ENCODE measurements at regions not wholly inside any gene's neighbourhood (a gene's known extent, or its start where the extent isn't known, plus 50 kb on each side); places are given as distances from the start of the nearest gene placed in this dataset.

DNA sequence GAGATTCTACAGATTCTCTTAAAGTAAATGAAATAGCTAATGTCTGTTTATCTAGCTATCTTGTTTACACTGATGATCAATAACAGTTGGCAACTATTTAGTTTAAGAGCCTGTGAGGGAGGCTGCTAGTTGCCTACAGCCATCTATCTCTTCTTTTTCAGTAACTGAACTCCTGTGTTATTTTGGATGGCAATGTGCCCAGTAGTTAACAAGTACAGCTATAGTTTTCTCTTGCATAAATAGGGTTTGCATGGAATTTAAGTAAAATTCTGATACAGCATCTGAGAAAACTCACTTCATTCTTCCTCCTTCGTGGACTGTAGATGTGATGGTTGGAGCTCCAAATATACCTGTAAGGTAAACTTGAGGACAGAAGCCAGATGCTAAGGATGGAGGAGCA lies 219.5 kb upstream of the POT1 start:
- TF ChIP-seq, protein P1, sequence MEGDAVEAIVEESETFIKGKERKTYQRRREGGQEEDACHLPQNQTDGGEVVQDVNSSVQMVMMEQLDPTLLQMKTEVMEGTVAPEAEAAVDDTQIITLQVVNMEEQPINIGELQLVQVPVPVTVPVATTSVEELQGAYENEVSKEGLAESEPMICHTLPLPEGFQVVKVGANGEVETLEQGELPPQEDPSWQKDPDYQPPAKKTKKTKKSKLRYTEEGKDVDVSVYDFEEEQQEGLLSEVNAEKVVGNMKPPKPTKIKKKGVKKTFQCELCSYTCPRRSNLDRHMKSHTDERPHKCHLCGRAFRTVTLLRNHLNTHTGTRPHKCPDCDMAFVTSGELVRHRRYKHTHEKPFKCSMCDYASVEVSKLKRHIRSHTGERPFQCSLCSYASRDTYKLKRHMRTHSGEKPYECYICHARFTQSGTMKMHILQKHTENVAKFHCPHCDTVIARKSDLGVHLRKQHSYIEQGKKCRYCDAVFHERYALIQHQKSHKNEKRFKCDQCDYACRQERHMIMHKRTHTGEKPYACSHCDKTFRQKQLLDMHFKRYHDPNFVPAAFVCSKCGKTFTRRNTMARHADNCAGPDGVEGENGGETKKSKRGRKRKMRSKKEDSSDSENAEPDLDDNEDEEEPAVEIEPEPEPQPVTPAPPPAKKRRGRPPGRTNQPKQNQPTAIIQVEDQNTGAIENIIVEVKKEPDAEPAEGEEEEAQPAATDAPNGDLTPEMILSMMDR (IDR thresholded peaks at IDR 0.05): no peak
- TF ChIP-seq POLR2A (IDR thresholded peaks at IDR 0.05) (no peak), EP300 (IDR thresholded peaks at IDR 0.05) (no peak)
